Central memory CD4-positive, alpha-beta T cell (primary cell): ENCODE measurements at regions not wholly inside any gene's neighbourhood (a gene's known extent, or its start where the extent isn't known, plus 50 kb on each side); places are given as distances from the start of the nearest gene placed in this dataset.

Source experiments
- DNase-seq: peaks from one replicate; pipeline ENCODE4 v3.0.0; 2022

- no peak for DNase-seq
These were observed 50.1 kb downstream of the CEP43 start for GRCh38 chr6:167049275-167049674.

GRCh38 chr6:167050903-167051302 is 51.7 kb downstream of the CEP43 start:
- DNase-seq = no peak

DNA sequence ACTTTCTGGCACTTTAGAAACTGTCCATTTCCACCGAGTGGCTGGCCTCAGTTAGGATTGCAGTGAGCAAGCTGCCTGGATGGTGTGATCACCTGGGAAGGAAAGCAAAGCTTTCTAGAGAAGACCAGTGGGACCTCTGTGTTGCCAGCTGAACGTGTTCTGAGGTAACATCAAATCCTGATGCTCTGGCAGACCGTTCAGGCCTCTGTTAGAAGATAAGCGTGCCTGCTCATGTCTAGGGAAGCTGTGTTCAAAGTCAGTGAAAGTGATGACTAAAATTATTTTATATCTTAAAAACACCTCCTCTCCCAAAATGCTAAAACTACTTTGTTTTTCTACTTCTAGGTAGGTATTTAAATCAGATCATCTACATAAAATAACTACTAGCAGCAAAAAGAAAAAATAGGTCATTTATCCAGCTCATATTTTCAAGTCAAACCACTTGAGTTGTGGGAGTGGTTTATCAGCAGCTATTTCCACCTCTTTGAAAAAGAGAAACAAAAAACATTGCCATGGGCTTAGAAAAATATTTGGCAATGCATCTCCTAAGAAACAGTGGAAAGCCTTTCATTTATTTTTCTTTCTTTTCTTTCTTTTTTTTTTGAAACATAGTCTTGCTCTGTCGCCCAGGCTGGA is 54.8 kb downstream of the CEP43 start:
- DNase-seq = peak; percentile 51

DNA sequence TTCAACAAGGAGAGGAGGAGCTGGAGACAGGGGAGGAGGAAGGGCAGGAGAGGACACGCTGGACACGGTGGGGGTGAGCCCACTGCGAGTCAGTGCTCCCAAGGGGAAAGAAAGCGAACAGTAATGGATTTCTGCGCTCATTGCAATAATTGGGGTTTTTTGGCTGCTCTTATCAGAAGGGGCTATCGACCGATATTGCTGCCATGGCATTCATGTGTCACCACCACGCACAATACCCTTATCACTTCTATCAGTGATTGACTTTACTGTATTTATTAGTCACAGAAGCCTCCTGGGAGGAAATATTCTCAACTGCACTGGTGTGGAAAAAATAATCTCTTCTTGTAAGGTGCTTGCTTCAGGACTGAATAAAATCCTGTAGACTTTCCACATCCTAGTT is 55.8 kb downstream of the CEP43 start:
- DNase-seq = no peak

DNA sequence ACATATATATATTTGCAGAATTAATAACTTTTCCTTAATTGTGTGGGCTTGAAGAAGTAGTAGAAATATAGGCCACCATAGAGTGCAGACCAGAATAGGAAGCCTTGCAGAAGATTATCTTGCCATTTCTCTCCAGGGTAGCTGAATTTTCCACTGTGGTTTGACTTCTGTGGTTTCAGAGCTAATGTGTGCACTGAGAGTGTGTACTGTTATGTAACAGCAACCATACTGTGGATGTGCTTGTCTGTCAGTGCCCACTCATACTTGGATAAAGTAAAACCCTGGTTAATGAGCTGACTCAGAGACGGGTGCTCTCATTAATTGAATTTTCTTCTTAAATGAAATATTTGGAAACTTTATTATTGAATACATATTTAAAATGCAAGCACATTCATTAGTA is 57.2 kb downstream of the CEP43 start:
- DNase-seq = peak; percentile 70

DNA sequence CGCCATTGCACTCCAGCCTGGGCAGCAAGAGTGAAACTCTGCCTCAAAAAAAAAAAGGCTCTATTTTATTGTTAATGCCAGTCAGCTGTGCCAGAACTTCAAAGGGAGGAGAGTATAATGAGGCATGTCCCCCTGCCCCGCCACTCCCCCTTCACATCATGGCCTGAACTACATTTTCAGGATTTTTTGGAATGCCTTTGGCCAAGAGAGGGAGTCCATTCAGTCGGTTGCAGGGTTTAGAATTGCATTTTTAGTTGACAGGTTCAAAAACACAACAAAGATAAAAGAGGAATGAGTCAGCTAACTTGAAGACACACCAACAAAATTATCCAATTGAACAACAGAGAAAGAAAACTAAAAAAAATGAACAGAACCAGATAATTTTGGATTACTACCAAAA is 59.1 kb downstream of the CEP43 start:
- DNase-seq = no peak
